ENCODE measurements at regions not wholly inside any gene's neighbourhood (a gene's known extent, or its start where the extent isn't known, plus 50 kb on each side); places are given as distances from the start of the nearest gene placed in this dataset.

- TF ChIP-seq POLR2AphosphoS2 (IDR thresholded peaks at IDR 0.05; ENCODE audit: low read depth, low read length) (no peak), TARDBP (IDR thresholded peaks at IDR 0.05; ENCODE audit: borderline replicate concordance) (no peak), EZH2 (IDR thresholded peaks at IDR 0.05; ENCODE audit: borderline replicate concordance, control insufficient read depth, low read depth, low read length) (no peak), CEBPZ (IDR thresholded peaks at IDR 0.05; ENCODE audit: low read depth, low read length) (no peak), CTCF (IDR thresholded peaks at IDR 0.05 in 2 of 3, conservative IDR thresholded peaks at IDR 0.05 in 1 of 3; ENCODE audit: control insufficient read depth in 2 of 3, extremely low read depth in 1 of 3, insufficient read depth in 1 of 3, low read depth in 3 of 3, low read length in 3 of 3) (no peak), ZBTB33 (IDR thresholded peaks at IDR 0.05) (no peak), EP300 (IDR thresholded peaks at IDR 0.05; ENCODE audit: borderline replicate concordance in 1 of 2, control insufficient read depth in 1 of 2, low read depth in 2 of 2, low read length in 2 of 2) (no peak), ESRRA (IDR thresholded peaks at IDR 0.05; ENCODE audit: low read length) (no peak), ZSCAN29 (IDR thresholded peaks at IDR 0.05) (no peak), ZBTB4 (CRISPR knock-in tag; IDR thresholded peaks at IDR 0.05) (no peak), POLR2A (IDR thresholded peaks at IDR 0.05; ENCODE audit: low read depth, low read length) (no peak), SP1 (IDR thresholded peaks at IDR 0.05; ENCODE audit: low read depth, low read length) (no peak)
Observed at GRCh38 chr2:118705032-118705431, 142.4 kb downstream of the EN1 start.

Data from GM12878 (cell line).